ENCODE measurements at regions not wholly inside any gene's neighbourhood (a gene's known extent, or its start where the extent isn't known, plus 50 kb on each side); places are given as distances from the start of the nearest gene placed in this dataset.

DNA sequence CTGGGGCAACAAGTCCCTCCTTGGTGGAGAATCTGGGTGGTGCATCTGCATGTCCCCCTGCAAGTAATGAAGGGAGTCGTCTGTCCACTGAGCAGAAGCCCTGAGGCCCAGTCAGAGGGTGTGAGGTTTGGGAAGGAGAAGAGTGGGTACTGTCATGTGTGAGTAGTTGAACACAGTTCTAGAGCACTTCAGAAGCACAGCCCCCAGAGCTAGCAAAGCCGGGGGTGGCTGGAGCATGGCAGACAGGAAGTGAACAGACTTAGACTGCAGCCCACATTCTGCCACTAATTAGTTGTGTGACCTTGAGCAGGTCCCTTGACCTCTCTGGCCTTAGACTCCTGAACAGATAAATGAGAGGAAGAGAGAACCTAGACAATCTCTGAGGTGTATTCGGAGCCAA, 207.6 kb downstream of the UACA start:
- TF ChIP-seq POLR2AphosphoS5 (IDR thresholded peaks at IDR 0.05; ENCODE audit: insufficient read depth in 1 of 2, low read depth in 1 of 2) (no peak), POLR2A (IDR thresholded peaks at IDR 0.05) (no peak)
